GM12878 (cell line): ENCODE measurements at regions not wholly inside any gene's neighbourhood (a gene's known extent, or its start where the extent isn't known, plus 50 kb on each side); places are given as distances from the start of the nearest gene placed in this dataset.

Experiments used
- ATAC-seq: fragments of 200-7000 bp; cut with Tn5 transposase; 3 replicates; pipeline ENCODE4 v1.9.1; 2020; ENCODE audit warnings: mild to moderate bottlenecking, moderate library complexity
- BruUV-seq: library from RNA; stranded (reverse); fragments of 400-500 nt; replicated peaks from 2 replicates; lab custom pipeline; 2021; lab: Mats Ljungman, UMichigan
- CTCF ChIA-PET: fragments of 300-600 bp; sonication (Branson Sonifier 250); formaldehyde crosslinking; extraction: SDS; loops from one replicate; lab custom pipeline; 2021; ENCODE audit warnings: inconsistent platforms; lab: Yijun Ruan, JAX
- POLR2A ChIA-PET: fragments of 350-600 bp; formaldehyde crosslinking; extraction: SDS; loops from one replicate; lab custom pipeline; 2021; ENCODE audit warnings: inconsistent platforms; lab: Charles Lee
- RAD21 ChIA-PET: fragments of 300-600 bp; sonication (Branson Sonifier 250); formaldehyde crosslinking; loops from one replicate; lab custom pipeline; 2023; ENCODE audit warnings: antibody characterized with exemption; ENCODE audit not compliant: unreplicated experiment; lab: Charles Lee
- SMC1A ChIA-PET: fragments of 300-600 bp; sonication (Branson Sonifier 250); formaldehyde crosslinking; loops from one replicate; lab custom pipeline; 2023; ENCODE audit not compliant: unreplicated experiment, uncharacterized antibody; lab: Charles Lee
- DNase-seq: peaks from one replicate; pipeline ENCODE4 v3.0.0-alpha.2; 2011; ENCODE audit warnings: low read depth, low spot score
- FAIRE-seq: peaks from 3 replicates; lab custom pipeline; 2011; peaks lifted over from hg19 to GRCh38; lab: Jason Lieb, UNC
- H2AFZ ChIP-seq: 2 replicates; pipeline ENCODE4 v1.6.0; 2011; ENCODE audit warnings: low read depth, low read length, control low read depth; ENCODE audit not compliant: control insufficient read depth
- H3K27ac ChIP-seq: 2 replicates; pipeline ENCODE4 v1.5.1; 2011; ENCODE audit warnings: control low read depth; ENCODE audit not compliant: control insufficient read depth, insufficient read depth
- H3K27me3 ChIP-seq, 2 experiments: replicated peaks in 1 of 2; 2 replicates each; pipeline versions ENCODE4 v1.6.0 to v1.6.1; 2011; ENCODE audit warnings: low read length in 1 of 2; ENCODE audit not compliant: control insufficient read depth in 2 of 2, insufficient read depth in 2 of 2
- H3K36me3 ChIP-seq, 2 experiments: 2 replicates each; pipeline ENCODE4 v1.5.1; 2011; ENCODE audit warnings: low read length in 1 of 2; ENCODE audit not compliant: control insufficient read depth in 2 of 2, insufficient read depth in 2 of 2
- H3K4me1 ChIP-seq: 2 replicates; pipeline ENCODE4 v1.6.1; 2011; ENCODE audit warnings: mild to moderate bottlenecking, low read length, moderate library complexity, mixed read lengths; ENCODE audit not compliant: control insufficient read depth, insufficient read depth
- H3K4me2 ChIP-seq: 2 replicates; pipeline ENCODE4 v1.6.0; 2011; ENCODE audit warnings: control low read depth; ENCODE audit not compliant: control insufficient read depth, insufficient read depth
- H3K4me3 ChIP-seq: fragments of 200-600 bp; sonication (generic); 2 replicates; pipeline ENCODE4 v1.5.1; 2016
- H3K79me2 ChIP-seq: 2 replicates; pipeline ENCODE4 v1.6.0; 2011; ENCODE audit warnings: low read length; ENCODE audit not compliant: control insufficient read depth, insufficient read depth
- H3K9ac ChIP-seq: 2 replicates; pipeline ENCODE4 v1.8.0; 2011; ENCODE audit warnings: low read length, control low read depth, mixed read lengths; ENCODE audit not compliant: control insufficient read depth, insufficient read depth
- H3K9me3 ChIP-seq: replicated peaks from 3 replicates; pipeline ENCODE4 v1.5.1; 2011; ENCODE audit warnings: mild to moderate bottlenecking, low read length; ENCODE audit not compliant: control insufficient read depth, insufficient read depth
- H4K20me1 ChIP-seq: 2 replicates; pipeline ENCODE4 v1.6.0; 2011; ENCODE audit not compliant: control insufficient read depth, insufficient read depth
- BRCA1 ChIP-seq: IDR thresholded peaks from 2 replicates; pipeline ENCODE4 v1.6.1; 2011; ENCODE audit warnings: low read depth, low read length, improper control_type of control experiment
- CHD2 ChIP-seq: IDR thresholded peaks from 2 replicates; pipeline ENCODE4 v1.6.1; 2011; ENCODE audit warnings: low read depth, low read length, improper control_type of control experiment, borderline replicate concordance
- GABPA ChIP-seq: IDR thresholded peaks from 2 replicates; pipeline ENCODE4 v1.6.1; 2014; ENCODE audit warnings: antibody characterized with exemption, low read depth, mild to moderate bottlenecking, inconsistent platforms
- POLR2A ChIP-seq: IDR thresholded peaks from 2 replicates; pipeline ENCODE4 v1.6.1; 2011; ENCODE audit warnings: low read depth, mild to moderate bottlenecking, low read length
- SMARCA5 ChIP-seq: fragments of 450-650 bp; IDR thresholded peaks from 2 replicates; pipeline ENCODE4 v1.6.1; 2017; ENCODE audit warnings: mild to moderate bottlenecking
- SREBF1 ChIP-seq: IDR thresholded peaks from 2 replicates; pipeline ENCODE4 v1.6.1; 2012; ENCODE audit warnings: mild to moderate bottlenecking, low read length
- WGBS: methylation state at CpG from one replicate; pipeline ENCODE4 v1.1.6; 2016; ENCODE audit warnings: low lambda C conversion rate; ENCODE audit not compliant: insufficient replicate concordance, insufficient coverage; ENCODE audit errors: missing lambda C conversion rate; 5-methylcytosine and 5-hydroxymethylcytosine counted together
- in situ Hi-C: fragments of 300-500 bp; cut with MboI; formaldehyde crosslinking; loops from 9 replicates; pipeline ENCODE4 v1.14.3; 2018; ENCODE audit warnings: mixed read lengths
- intact Hi-C: fragments of 100-400 bp; cut with micrococcal nuclease; formaldehyde crosslinking; loops from one replicate; pipeline ENCODE4 v1.14.2; 2022; ENCODE audit not compliant: unreplicated experiment
- TF ChIP-seq, protein P1 (sequence below): fragments of 450-650 bp; IDR thresholded peaks from 2 replicates; pipeline ENCODE4 v1.6.1; 2018; ENCODE audit warnings: borderline replicate concordance, mild to moderate bottlenecking; ENCODE audit not compliant: partially characterized antibody
- TF ChIP-seq, protein P2 (sequence below): fragments of 450-650 bp; IDR thresholded peaks from 2 replicates; pipeline ENCODE4 v1.6.1; 2016; ENCODE audit warnings: mild to moderate bottlenecking, moderate library complexity, borderline replicate concordance

DNA sequence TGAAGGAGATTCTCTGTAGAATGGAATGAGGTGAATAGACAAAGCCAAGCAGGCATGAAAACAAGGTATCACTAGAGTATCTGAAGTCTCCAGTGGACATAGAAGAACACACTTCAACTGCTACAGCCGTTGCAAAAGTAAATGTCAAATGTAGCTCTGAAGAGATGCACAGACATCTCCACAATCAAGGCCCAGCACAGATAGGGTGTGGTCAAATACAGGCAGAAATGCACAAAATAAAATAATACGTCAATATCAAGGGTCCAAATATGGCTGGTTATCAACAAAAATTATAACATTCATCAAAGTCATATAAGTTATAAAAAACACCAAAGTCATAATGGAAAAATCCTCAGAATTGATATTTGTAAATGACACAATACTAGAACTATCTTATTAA lies 1107.3 kb downstream of the TMEM121 start:
- ChIA-PET CTCF (interaction anchor here (0.9 to 2.2 kb wide), 3 partner anchors 9 to 24 kb away, joined by 3 to 6 read pairs (median 4); no protein-coding TSS in a partner anchor), POLR2A (no interaction called here)
- H2AFZ ChIP-seq: no peak overlapping the region
- H3K4me2 ChIP-seq: no peak overlapping the region
- H3K27ac ChIP-seq: no peak overlapping the region
- no peak overlapping the region for H3K4me3 ChIP-seq
- TF ChIP-seq SMARCA5 (no peak), POLR2A (no peak)
- TF ChIP-seq, protein P1, sequence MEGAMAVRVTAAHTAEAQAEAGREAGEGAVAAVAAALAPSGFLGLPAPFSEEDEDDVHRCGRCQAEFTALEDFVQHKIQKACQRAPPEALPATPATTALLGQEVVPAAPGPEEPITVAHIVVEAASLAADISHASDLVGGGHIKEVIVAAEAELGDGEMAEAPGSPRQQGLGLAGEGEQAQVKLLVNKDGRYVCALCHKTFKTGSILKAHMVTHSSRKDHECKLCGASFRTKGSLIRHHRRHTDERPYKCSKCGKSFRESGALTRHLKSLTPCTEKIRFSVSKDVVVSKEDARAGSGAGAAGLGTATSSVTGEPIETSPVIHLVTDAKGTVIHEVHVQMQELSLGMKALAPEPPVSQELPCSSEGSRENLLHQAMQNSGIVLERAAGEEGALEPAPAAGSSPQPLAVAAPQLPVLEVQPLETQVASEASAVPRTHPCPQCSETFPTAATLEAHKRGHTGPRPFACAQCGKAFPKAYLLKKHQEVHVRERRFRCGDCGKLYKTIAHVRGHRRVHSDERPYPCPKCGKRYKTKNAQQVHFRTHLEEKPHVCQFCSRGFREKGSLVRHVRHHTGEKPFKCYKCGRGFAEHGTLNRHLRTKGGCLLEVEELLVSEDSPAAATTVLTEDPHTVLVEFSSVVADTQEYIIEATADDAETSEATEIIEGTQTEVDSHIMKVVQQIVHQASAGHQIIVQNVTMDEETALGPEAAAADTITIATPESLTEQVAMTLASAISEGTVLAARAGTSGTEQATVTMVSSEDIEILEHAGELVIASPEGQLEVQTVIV: no peak
- TF ChIP-seq, all 136 proteins: peak for 0
- no peaks in the 10 kb centered on the region for H4K20me1 ChIP-seq
- no TSS peak for BruUV-seq
- intact Hi-C loops: no loop called here
- no peaks in the 10 kb centered on the region for H3K79me2 ChIP-seq
- in situ Hi-C loops: no loop called here
- peaks cover 0 to 3% of the 10 kb centered on the region in 2 experiments; a peak in 3 of 4 replicates for H3K27me3 ChIP-seq
- no peak for FAIRE-seq
- no peak overlapping the region for H3K9ac ChIP-seq
- no peaks in the 10 kb centered on the region for H3K36me3 ChIP-seq
- 45% methylated on average over 2 of the region's 2 CpGs for WGBS
- RAD21 ChIA-PET: no interaction called here
- H3K4me1 ChIP-seq: no peaks in the 10 kb centered on the region
- H3K9me3 ChIP-seq: no peaks in the 10 kb centered on the region
- no peak for ATAC-seq
- SMC1A ChIA-PET: interaction anchor here (1.7 kb wide), 1 partner anchor 16 kb away, joined by 3 read pairs; no protein-coding TSS in a partner anchor
- no peak for DNase-seq

DNA sequence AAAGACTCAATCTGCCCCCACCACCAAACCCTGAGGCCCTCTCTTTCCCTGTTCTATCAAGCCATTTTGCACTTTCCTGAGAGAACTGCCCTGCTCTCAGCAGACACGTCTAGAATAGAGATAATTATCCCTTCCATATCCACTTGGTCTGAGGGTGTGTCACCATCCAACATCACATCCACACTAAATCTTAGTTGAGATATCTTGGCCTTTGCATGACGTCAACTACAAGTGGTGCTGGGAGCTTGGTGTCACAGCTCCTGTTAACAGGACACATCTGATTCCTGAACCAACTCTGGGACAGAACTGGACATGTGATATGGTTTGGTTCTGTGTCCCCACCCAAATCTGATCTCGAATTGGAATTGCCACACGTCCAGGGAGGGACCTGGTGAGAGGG lies 1109.2 kb downstream of the TMEM121 start:
- Histone ChIP-seq H3K4me2 (no peak overlapping the region), H3K79me2 (no peaks in the 10 kb centered on the region), H2AFZ (no peak overlapping the region), H3K4me3 (no peak overlapping the region), H4K20me1 (no peaks in the 10 kb centered on the region), H3K9ac (no peak overlapping the region)
- intact Hi-C loops: no loop called here
- RAD21 ChIA-PET: no interaction called here
- no peak for DNase-seq
- FAIRE-seq: no peak
- ATAC-seq: no peak
- WGBS: 9% methylated on average over 4 of the region's 4 CpGs
- no TSS peak for BruUV-seq
- no peak for TF ChIP-seq SREBF1
- TF ChIP-seq GABPA: no peak
- TF ChIP-seq CHD2: no peak
- TF ChIP-seq, protein P2, sequence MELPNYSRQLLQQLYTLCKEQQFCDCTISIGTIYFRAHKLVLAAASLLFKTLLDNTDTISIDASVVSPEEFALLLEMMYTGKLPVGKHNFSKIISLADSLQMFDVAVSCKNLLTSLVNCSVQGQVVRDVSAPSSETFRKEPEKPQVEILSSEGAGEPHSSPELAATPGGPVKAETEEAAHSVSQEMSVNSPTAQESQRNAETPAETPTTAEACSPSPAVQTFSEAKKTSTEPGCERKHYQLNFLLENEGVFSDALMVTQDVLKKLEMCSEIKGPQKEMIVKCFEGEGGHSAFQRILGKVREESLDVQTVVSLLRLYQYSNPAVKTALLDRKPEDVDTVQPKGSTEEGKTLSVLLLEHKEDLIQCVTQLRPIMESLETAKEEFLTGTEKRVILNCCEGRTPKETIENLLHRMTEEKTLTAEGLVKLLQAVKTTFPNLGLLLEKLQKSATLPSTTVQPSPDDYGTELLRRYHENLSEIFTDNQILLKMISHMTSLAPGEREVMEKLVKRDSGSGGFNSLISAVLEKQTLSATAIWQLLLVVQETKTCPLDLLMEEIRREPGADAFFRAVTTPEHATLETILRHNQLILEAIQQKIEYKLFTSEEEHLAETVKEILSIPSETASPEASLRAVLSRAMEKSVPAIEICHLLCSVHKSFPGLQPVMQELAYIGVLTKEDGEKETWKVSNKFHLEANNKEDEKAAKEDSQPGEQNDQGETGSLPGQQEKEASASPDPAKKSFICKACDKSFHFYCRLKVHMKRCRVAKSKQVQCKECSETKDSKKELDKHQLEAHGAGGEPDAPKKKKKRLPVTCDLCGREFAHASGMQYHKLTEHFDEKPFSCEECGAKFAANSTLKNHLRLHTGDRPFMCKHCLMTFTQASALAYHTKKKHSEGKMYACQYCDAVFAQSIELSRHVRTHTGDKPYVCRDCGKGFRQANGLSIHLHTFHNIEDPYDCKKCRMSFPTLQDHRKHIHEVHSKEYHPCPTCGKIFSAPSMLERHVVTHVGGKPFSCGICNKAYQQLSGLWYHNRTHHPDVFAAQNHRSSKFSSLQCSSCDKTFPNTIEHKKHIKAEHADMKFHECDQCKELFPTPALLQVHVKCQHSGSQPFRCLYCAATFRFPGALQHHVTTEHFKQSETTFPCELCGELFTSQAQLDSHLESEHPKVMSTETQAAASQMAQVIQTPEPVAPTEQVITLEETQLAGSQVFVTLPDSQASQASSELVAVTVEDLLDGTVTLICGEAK: no peak
- no peak for TF ChIP-seq BRCA1
- TF ChIP-seq, all 136 proteins: peak for 0
- Histone ChIP-seq H3K27ac (no peak overlapping the region), H3K4me1 (no peaks in the 10 kb centered on the region), H3K27me3 (peaks cover 0 to 3% of the 10 kb centered on the region in 2 experiments; a peak in 3 of 4 replicates), H3K36me3 (no peaks in the 10 kb centered on the region), H3K9me3 (no peaks in the 10 kb centered on the region)
- CTCF ChIA-PET: interaction anchor here (1.2 to 2.2 kb wide), 6 partner anchors 14 to 47 kb away, joined by 3 to 6 read pairs (median 4); no protein-coding TSS in a partner anchor
- in situ Hi-C loops: no loop called here
- SMC1A ChIA-PET: no interaction called here
- POLR2A ChIA-PET: no interaction called here
